ENCODE measurements at regions not wholly inside any gene's neighbourhood (a gene's known extent, or its start where the extent isn't known, plus 50 kb on each side); places are given as distances from the start of the nearest gene placed in this dataset.

GRCh38 chrY:15577886-15578285 lies 1053.6 kb downstream of the NLGN4Y start:
- ATAC-seq (ENCODE audit: insufficient read depth, low read depth) = no peak
- no peak overlapping the region for H3K4me3 ChIP-seq (ENCODE audit: low read depth in 1 of 2, low read length in 2 of 2)
- no peak overlapping the region for H2AFZ ChIP-seq (ENCODE audit: low read depth, low read length)
- no peaks in the 10 kb centered on the region for H3K36me3 ChIP-seq (ENCODE audit: insufficient read depth, low read length)
- no peak for DNase-seq
- no peaks in the 10 kb centered on the region for H3K9me3 ChIP-seq (ENCODE audit: insufficient read depth, low read length, severe bottlenecking)
- H3K4me2 ChIP-seq (ENCODE audit: insufficient read depth, low read length) = no peak overlapping the region
- no peak overlapping the region for H3K9ac ChIP-seq (ENCODE audit: low read depth, low read length)
- H3K4me1 ChIP-seq (ENCODE audit: insufficient read depth, low read length) = peaks cover 5% of the 10 kb centered on the region; the same call in 1 of the 2 replicates
- H3K27ac ChIP-seq (ENCODE audit: low read length) = no peak overlapping the region
- no peak for TF ChIP-seq EZH2 (IDR thresholded peaks at IDR 0.05; ENCODE audit: borderline replicate concordance, low read depth, low read length, severe bottlenecking)
- TF ChIP-seq CTCF (IDR thresholded peaks at IDR 0.05; ENCODE audit: borderline replicate concordance, extremely low read depth, low read length, poor library complexity, severe bottlenecking) = no peak
- H3K27me3 ChIP-seq (ENCODE audit: insufficient read depth, low read length, poor library complexity) = no peaks in the 10 kb centered on the region
- H3K79me2 ChIP-seq (ENCODE audit: insufficient read depth, low read length) = no peaks in the 10 kb centered on the region
- H4K20me1 ChIP-seq (ENCODE audit: insufficient read depth, low read length) = no peaks in the 10 kb centered on the region

- no peak overlapping the region for H3K4me3 ChIP-seq (ENCODE audit: low read depth in 1 of 2, low read length in 2 of 2)
- no peak overlapping the region for H3K4me2 ChIP-seq (ENCODE audit: insufficient read depth, low read length)
- DNase-seq = no peak
- no peak for TF ChIP-seq EZH2 (IDR thresholded peaks at IDR 0.05; ENCODE audit: borderline replicate concordance, low read depth, low read length, severe bottlenecking)
- no peak for TF ChIP-seq CTCF (IDR thresholded peaks at IDR 0.05; ENCODE audit: borderline replicate concordance, extremely low read depth, low read length, poor library complexity, severe bottlenecking)
- no peak overlapping the region for H3K9ac ChIP-seq (ENCODE audit: low read depth, low read length)
- H3K27me3 ChIP-seq (ENCODE audit: insufficient read depth, low read length, poor library complexity) = no peaks in the 10 kb centered on the region
- H2AFZ ChIP-seq (ENCODE audit: low read depth, low read length) = no peak overlapping the region
- peaks cover 5% of the 10 kb centered on the region; the same call in 1 of the 2 replicates for H3K4me1 ChIP-seq (ENCODE audit: insufficient read depth, low read length)
- no peak overlapping the region for H3K27ac ChIP-seq (ENCODE audit: low read length)
- no peaks in the 10 kb centered on the region for H4K20me1 ChIP-seq (ENCODE audit: insufficient read depth, low read length)
- no peaks in the 10 kb centered on the region for H3K79me2 ChIP-seq (ENCODE audit: insufficient read depth, low read length)
- H3K9me3 ChIP-seq (ENCODE audit: insufficient read depth, low read length, severe bottlenecking) = no peaks in the 10 kb centered on the region
- H3K36me3 ChIP-seq (ENCODE audit: insufficient read depth, low read length) = no peaks in the 10 kb centered on the region
- no peak for ATAC-seq (ENCODE audit: insufficient read depth, low read depth)
These were observed 1054.4 kb downstream of the NLGN4Y start for GRCh38 chrY:15578761-15579160.

- Histone ChIP-seq H4K20me1 (ENCODE audit: insufficient read depth, low read length) (no peaks in the 10 kb centered on the region), H2AFZ (ENCODE audit: low read depth, low read length) (no peak overlapping the region; the same call in 1 of the 2 replicates), H3K79me2 (ENCODE audit: insufficient read depth, low read length) (no peaks in the 10 kb centered on the region), H3K9me3 (ENCODE audit: insufficient read depth, low read length, severe bottlenecking) (no peaks in the 10 kb centered on the region), H3K9ac (ENCODE audit: low read depth, low read length) (no peak overlapping the region), H3K4me3 (ENCODE audit: low read depth in 1 of 2, low read length in 2 of 2) (no peak overlapping the region), H3K4me1 (ENCODE audit: insufficient read depth, low read length) (peaks cover 5% of the 10 kb centered on the region; the same call in 1 of the 2 replicates), H3K4me2 (ENCODE audit: insufficient read depth, low read length) (no peak overlapping the region), H3K36me3 (ENCODE audit: insufficient read depth, low read length) (no peaks in the 10 kb centered on the region), H3K27ac (ENCODE audit: low read length) (no peak overlapping the region), H3K27me3 (ENCODE audit: insufficient read depth, low read length, poor library complexity) (no peaks in the 10 kb centered on the region)
- TF ChIP-seq EZH2 (IDR thresholded peaks at IDR 0.05; ENCODE audit: borderline replicate concordance, low read depth, low read length, severe bottlenecking) (no peak), CTCF (IDR thresholded peaks at IDR 0.05; ENCODE audit: borderline replicate concordance, extremely low read depth, low read length, poor library complexity, severe bottlenecking) (peak; percentile 36)
- DNase-seq = no peak
- no peak for ATAC-seq (ENCODE audit: insufficient read depth, low read depth)
These were observed 1054.9 kb downstream of the NLGN4Y start for GRCh38 chrY:15579245-15579644.

- no peaks in the 10 kb centered on the region for H3K36me3 ChIP-seq (ENCODE audit: insufficient read depth, low read length)
- DNase-seq = no peak
- H3K27me3 ChIP-seq (ENCODE audit: insufficient read depth, low read length, poor library complexity) = no peaks in the 10 kb centered on the region
- ATAC-seq (ENCODE audit: insufficient read depth, low read depth) = no peak
- TF ChIP-seq CTCF (IDR thresholded peaks at IDR 0.05; ENCODE audit: borderline replicate concordance, extremely low read depth, low read length, poor library complexity, severe bottlenecking) (no peak), EZH2 (IDR thresholded peaks at IDR 0.05; ENCODE audit: borderline replicate concordance, low read depth, low read length, severe bottlenecking) (no peak)
- H3K9ac ChIP-seq (ENCODE audit: low read depth, low read length) = no peak overlapping the region
- no peak overlapping the region for H2AFZ ChIP-seq (ENCODE audit: low read depth, low read length)
- no peak overlapping the region for H3K4me2 ChIP-seq (ENCODE audit: insufficient read depth, low read length)
- no peaks in the 10 kb centered on the region for H3K79me2 ChIP-seq (ENCODE audit: insufficient read depth, low read length)
- peaks cover 5% of the 10 kb centered on the region; the same call in 1 of the 2 replicates for H3K4me1 ChIP-seq (ENCODE audit: insufficient read depth, low read length)
- H4K20me1 ChIP-seq (ENCODE audit: insufficient read depth, low read length) = no peaks in the 10 kb centered on the region
- H3K27ac ChIP-seq (ENCODE audit: low read length) = no peak overlapping the region
- no peaks in the 10 kb centered on the region for H3K9me3 ChIP-seq (ENCODE audit: insufficient read depth, low read length, severe bottlenecking)
- no peak overlapping the region for H3K4me3 ChIP-seq (ENCODE audit: low read depth in 1 of 2, low read length in 2 of 2)
These were observed 1058.8 kb downstream of the NLGN4Y start for GRCh38 chrY:15583111-15583510.
